Sigmoid colon (tissue), 6 donors: ENCODE measurements at regions not wholly inside any gene's neighbourhood (a gene's known extent, or its start where the extent isn't known, plus 50 kb on each side); places are given as distances from the start of the nearest gene placed in this dataset.

Experiments
- DNase-seq: peaks from one replicate; pipeline ENCODE4 v3.0.0-alpha.2; 2019
- H3K27ac ChIP-seq, 4 donors: fragments of 200-600 bp; sonication (generic); one replicate each; pipeline ENCODE4 v1.5.1; 2016 to 2019; ENCODE audit warnings: mild to moderate bottlenecking in 1 of 4
- H3K27me3 ChIP-seq, 3 donors: fragments of 200-600 bp; sonication (generic); one replicate each; pipeline ENCODE4 v1.5.1; 2019; ENCODE audit warnings: mild to moderate bottlenecking in 1 of 3
- H3K36me3 ChIP-seq, 4 donors: fragments of 200-600 bp; sonication (generic); one replicate each; pipeline ENCODE4 v1.5.1; 2016 to 2019
- H3K4me1 ChIP-seq, 4 donors: fragments of 200-600 bp; sonication (generic); one replicate each; pipeline ENCODE4 v1.5.1; 2017 to 2019
- H3K4me3 ChIP-seq, 4 donors: fragments of 200-600 bp; sonication (generic); one replicate each; pipeline ENCODE4 v1.5.1; 2017 to 2019; ENCODE audit warnings: mild to moderate bottlenecking in 2 of 4, moderate library complexity in 1 of 4
- H3K9me3 ChIP-seq, 4 donors: fragments of 200-600 bp in 3 of 4; sonication (generic) in 3 of 4; one replicate each; pipeline versions ENCODE4 v1.5.1 to v1.6.1; 2013 to 2019
- CTCF ChIP-seq, 4 experiments: fragments of 450-650 bp in 3 of 4; fragments of 200-600 bp in 1 of 4; IDR thresholded peaks; one replicate each; pipeline ENCODE4 v1.5.1; 2016 to 2019; ENCODE audit warnings: antibody characterized with exemption in 4 of 4, mild to moderate bottlenecking in 3 of 4, moderate library complexity in 2 of 4
- EP300 ChIP-seq, 4 donors: sonication (generic); formaldehyde crosslinking; IDR thresholded peaks; one replicate each; pipeline ENCODE4 v1.6.1; 2017; ENCODE audit warnings: antibody characterized with exemption in 4 of 4
- POLR2A ChIP-seq, 2 donors: fragments of 450-650 bp; IDR thresholded peaks; one replicate each; pipeline ENCODE4 v1.6.1; 2016; ENCODE audit warnings: antibody characterized with exemption in 2 of 2, mild to moderate bottlenecking in 2 of 2, moderate library complexity in 2 of 2
- POLR2AphosphoS5 ChIP-seq, 4 donors: sonication (generic); formaldehyde crosslinking; IDR thresholded peaks; one replicate each; pipeline ENCODE4 v1.6.1; 2017; ENCODE audit warnings: antibody characterized with exemption in 4 of 4
- WGBS, 2 donors: extraction: QIAGEN DNeasy Blood & Tissue Kit; methylation state at CpG; one replicate each; pipeline ENCODE4 v1.1.7; 2013; 5-methylcytosine and 5-hydroxymethylcytosine counted together
- intact Hi-C: fragments of 100-400 bp; cut with DNase I; formaldehyde crosslinking; loops from one replicate; pipeline ENCODE4 v1.15.1; 2023
- donor health status: healthy with polysubstance abuse.
- donor health status: healthy.

GRCh38 chr2:19571773-19572172, 213.3 kb upstream of the OSR1 start:
- WGBS, 2 donors: 83 to 92% methylated on average over 4 of the region's 4 CpGs
- TF ChIP-seq CTCF (IDR thresholded peaks at IDR 0.05) (no peak), EP300 (IDR thresholded peaks at IDR 0.05) (no peak), POLR2AphosphoS5 (IDR thresholded peaks at IDR 0.05) (no peak), POLR2A (IDR thresholded peaks at IDR 0.05) (no peak)
- Histone ChIP-seq H3K27ac (no peak overlapping the region), H3K4me1 (peaks cover 0 to 14% (median 7%) of the 10 kb centered on the region in 4 donors), H3K36me3 (no peaks in the 10 kb centered on the region), H3K4me3 (no peak overlapping the region), H3K27me3 (no peaks in the 10 kb centered on the region), H3K9me3 (no peaks in the 10 kb centered on the region)
- DNase-seq: no peak
- intact Hi-C loops: no loop called here

- DNase-seq: no peak
- WGBS, 2 donors: 26 to 37% methylated on average over 3 of the region's 3 CpGs
- no peaks in the 10 kb centered on the region for H3K27me3 ChIP-seq
- H3K36me3 ChIP-seq: no peaks in the 10 kb centered on the region
- no peak for TF ChIP-seq POLR2AphosphoS5 (IDR thresholded peaks at IDR 0.05)
- no peak for TF ChIP-seq CTCF (IDR thresholded peaks at IDR 0.05)
- TF ChIP-seq EP300 (IDR thresholded peaks at IDR 0.05): no peak
- TF ChIP-seq POLR2A (IDR thresholded peaks at IDR 0.05): no peak
- intact Hi-C loops: no loop called here
- no peak overlapping the region for H3K27ac ChIP-seq
- H3K9me3 ChIP-seq: no peaks in the 10 kb centered on the region
- H3K4me3 ChIP-seq: no peak overlapping the region
- H3K4me1 ChIP-seq: peaks cover 0 to 5% (median under 1%) of the 10 kb centered on the region in 4 donors
Measured at GRCh38 chr2:19569300-19569791, 210.9 kb upstream of the OSR1 start.

- DNase-seq: no peak
- Histone ChIP-seq H3K4me3 (no peak overlapping the region), H3K27me3 (no peaks in the 10 kb centered on the region), H3K4me1 (no peaks in the 10 kb centered on the region), H3K36me3 (no peaks in the 10 kb centered on the region), H3K27ac (no peak overlapping the region), H3K9me3 (no peaks in the 10 kb centered on the region)
- WGBS, 2 donors: 52 to 84% methylated on average over 5 of the region's 5 CpGs
- TF ChIP-seq EP300 (IDR thresholded peaks at IDR 0.05) (no peak), CTCF (IDR thresholded peaks at IDR 0.05) (no peak), POLR2A (IDR thresholded peaks at IDR 0.05) (no peak), POLR2AphosphoS5 (IDR thresholded peaks at IDR 0.05) (no peak)
- intact Hi-C loops: no loop called here
Measured at GRCh38 chr2:19568809-19569208, 210.4 kb upstream of the OSR1 start.

GRCh38 chr2:19560785-19561184, 202.4 kb upstream of the OSR1 start:
- intact Hi-C loops: no loop called here

More at GRCh38 chr2:19560785-19561184, 202.4 kb upstream of the OSR1 start:
- DNase-seq: no peak
- Histone ChIP-seq H3K27me3 (no peaks in the 10 kb centered on the region), H3K9me3 (no peaks in the 10 kb centered on the region), H3K4me3 (no peak overlapping the region), H3K4me1 (no peaks in the 10 kb centered on the region), H3K27ac (no peak overlapping the region), H3K36me3 (no peaks in the 10 kb centered on the region)
- no peak for TF ChIP-seq POLR2A (IDR thresholded peaks at IDR 0.05)
- no peak for TF ChIP-seq POLR2AphosphoS5 (IDR thresholded peaks at IDR 0.05)
- TF ChIP-seq EP300 (IDR thresholded peaks at IDR 0.05): no peak
- no peak for TF ChIP-seq CTCF (IDR thresholded peaks at IDR 0.05)
